ENCODE measurements at regions not wholly inside any gene's neighbourhood (a gene's known extent, or its start where the extent isn't known, plus 50 kb on each side); places are given as distances from the start of the nearest gene placed in this dataset.

DNA sequence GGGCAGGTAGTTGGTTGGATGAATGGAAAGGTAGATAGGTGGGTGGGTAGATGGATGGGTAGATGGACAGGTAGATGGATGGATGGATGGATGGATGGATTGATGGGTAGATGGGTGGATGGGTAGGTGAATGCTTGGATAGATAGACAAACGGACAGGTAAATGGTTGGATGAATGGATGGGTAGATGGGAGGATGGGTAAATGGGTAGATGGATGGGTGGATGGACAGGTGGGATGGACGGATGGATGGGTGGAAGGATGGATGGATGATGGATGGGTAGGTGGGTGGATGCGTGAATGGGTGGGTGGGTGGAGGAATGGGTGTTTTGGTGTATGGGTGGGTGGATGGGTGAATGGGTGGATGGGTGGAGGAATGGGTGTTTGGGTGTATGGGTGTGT, 50.1 kb upstream of the ASAP2 start:
- CTCF ChIA-PET = no interaction called here
- Histone ChIP-seq H3K36me3 (ENCODE audit: insufficient read depth, low read length, poor library complexity, severe bottlenecking) (no peaks in the 10 kb centered on the region), H3K4me3 (ENCODE audit: low read depth, low read length, poor library complexity, severe bottlenecking) (no peak overlapping the region), H3K27ac (ENCODE audit: low read depth, low read length, poor library complexity, severe bottlenecking) (no peak overlapping the region), H3K9me3 (ENCODE audit: low read depth, low read length, poor library complexity, severe bottlenecking) (no peaks in the 10 kb centered on the region), H3K27me3 (replicated peaks; ENCODE audit: insufficient read depth, low read depth, low read length, poor library complexity) (no peaks in the 10 kb centered on the region), H3K4me1 (ENCODE audit: insufficient read depth, low read length, poor library complexity, severe bottlenecking) (peaks cover 7% of the 10 kb centered on the region)
- POLR2A ChIA-PET (ENCODE audit: low non-redundant PET) = no interaction called here
- TF ChIP-seq, protein P1, sequence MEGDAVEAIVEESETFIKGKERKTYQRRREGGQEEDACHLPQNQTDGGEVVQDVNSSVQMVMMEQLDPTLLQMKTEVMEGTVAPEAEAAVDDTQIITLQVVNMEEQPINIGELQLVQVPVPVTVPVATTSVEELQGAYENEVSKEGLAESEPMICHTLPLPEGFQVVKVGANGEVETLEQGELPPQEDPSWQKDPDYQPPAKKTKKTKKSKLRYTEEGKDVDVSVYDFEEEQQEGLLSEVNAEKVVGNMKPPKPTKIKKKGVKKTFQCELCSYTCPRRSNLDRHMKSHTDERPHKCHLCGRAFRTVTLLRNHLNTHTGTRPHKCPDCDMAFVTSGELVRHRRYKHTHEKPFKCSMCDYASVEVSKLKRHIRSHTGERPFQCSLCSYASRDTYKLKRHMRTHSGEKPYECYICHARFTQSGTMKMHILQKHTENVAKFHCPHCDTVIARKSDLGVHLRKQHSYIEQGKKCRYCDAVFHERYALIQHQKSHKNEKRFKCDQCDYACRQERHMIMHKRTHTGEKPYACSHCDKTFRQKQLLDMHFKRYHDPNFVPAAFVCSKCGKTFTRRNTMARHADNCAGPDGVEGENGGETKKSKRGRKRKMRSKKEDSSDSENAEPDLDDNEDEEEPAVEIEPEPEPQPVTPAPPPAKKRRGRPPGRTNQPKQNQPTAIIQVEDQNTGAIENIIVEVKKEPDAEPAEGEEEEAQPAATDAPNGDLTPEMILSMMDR (conservative IDR thresholded peaks at IDR 0.05; ENCODE audit: low read depth, low read length) = no peak
- no peak for TF ChIP-seq EZH2 (IDR thresholded peaks at IDR 0.05; ENCODE audit: borderline replicate concordance, low read depth, low read length, poor library complexity, severe bottlenecking)
- no TSS peak for BruUV-seq (replicated peaks)
- intact Hi-C loops (cut with micrococcal nuclease; ENCODE audit: unreplicated experiment) = no loop called here
- DNase-seq (ENCODE audit: low spot score) = no peak

DNA sequence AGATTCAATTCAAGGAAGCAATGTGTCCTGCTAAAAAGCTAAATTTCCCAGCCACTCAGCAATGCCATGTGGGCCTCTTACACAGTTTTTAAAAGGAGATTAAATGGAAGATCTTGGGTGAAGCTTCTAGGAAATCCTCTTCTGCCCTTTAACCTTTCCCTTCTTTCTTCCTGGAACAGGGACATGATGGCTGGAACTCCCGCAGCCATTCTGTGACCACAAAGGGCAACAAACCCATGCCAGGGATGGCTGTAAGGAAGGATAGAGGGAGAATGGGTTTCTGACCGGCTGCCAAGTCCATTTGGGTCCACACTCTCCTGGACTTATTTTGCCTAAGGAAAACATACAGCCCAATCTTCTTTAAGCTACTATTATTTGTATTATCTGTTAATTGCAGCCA, 52.6 kb upstream of the ASAP2 start:
- TF ChIP-seq, protein P1 (conservative IDR thresholded peaks at IDR 0.05; ENCODE audit: low read depth, low read length) = no peak
- TF ChIP-seq EZH2 (IDR thresholded peaks at IDR 0.05; ENCODE audit: borderline replicate concordance, low read depth, low read length, poor library complexity, severe bottlenecking) = no peak
- no peaks in the 10 kb centered on the region for H3K9me3 ChIP-seq (ENCODE audit: low read depth, low read length, poor library complexity, severe bottlenecking)
- H3K27ac ChIP-seq (ENCODE audit: low read depth, low read length, poor library complexity, severe bottlenecking) = no peak overlapping the region
- no peaks in the 10 kb centered on the region for H3K27me3 ChIP-seq (replicated peaks; ENCODE audit: insufficient read depth, low read depth, low read length, poor library complexity)
- POLR2A ChIA-PET (ENCODE audit: low non-redundant PET) = no interaction called here
- no peak for DNase-seq (ENCODE audit: low spot score)
- intact Hi-C loops (cut with micrococcal nuclease; ENCODE audit: unreplicated experiment) = no loop called here
- CTCF ChIA-PET = no interaction called here
- H3K4me3 ChIP-seq (ENCODE audit: low read depth, low read length, poor library complexity, severe bottlenecking) = no peak overlapping the region
- H3K4me1 ChIP-seq (ENCODE audit: insufficient read depth, low read length, poor library complexity, severe bottlenecking) = peaks cover 7% of the 10 kb centered on the region
- BruUV-seq (replicated peaks) = no TSS peak
- H3K36me3 ChIP-seq (ENCODE audit: insufficient read depth, low read length, poor library complexity, severe bottlenecking) = no peaks in the 10 kb centered on the region

DNA sequence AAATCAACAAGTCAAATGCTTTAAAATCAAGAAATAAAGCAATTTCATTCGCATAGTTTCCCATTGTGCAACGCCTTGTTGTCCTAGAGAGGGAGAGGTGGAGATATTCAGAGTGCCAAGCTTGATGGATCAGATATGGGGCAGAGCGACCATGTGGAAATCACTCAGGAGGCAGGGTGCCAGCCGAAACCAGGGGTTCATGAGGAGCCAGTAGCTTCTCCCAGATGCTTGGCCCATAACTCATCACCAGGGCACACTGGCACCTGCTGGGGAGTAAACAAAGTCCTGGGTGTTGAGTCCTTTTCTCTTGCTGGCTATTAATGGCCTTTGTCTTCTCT, 53.0 kb upstream of the ASAP2 start:
- BruUV-seq (replicated peaks) = no TSS peak
- H3K27me3 ChIP-seq (replicated peaks; ENCODE audit: insufficient read depth, low read depth, low read length, poor library complexity) = no peaks in the 10 kb centered on the region
- peaks cover 7% of the 10 kb centered on the region for H3K4me1 ChIP-seq (ENCODE audit: insufficient read depth, low read length, poor library complexity, severe bottlenecking)
- ChIA-PET POLR2A (ENCODE audit: low non-redundant PET) (no interaction called here), CTCF (no interaction called here)
- no peak for TF ChIP-seq EZH2 (IDR thresholded peaks at IDR 0.05; ENCODE audit: borderline replicate concordance, low read depth, low read length, poor library complexity, severe bottlenecking)
- TF ChIP-seq, protein P1 (conservative IDR thresholded peaks at IDR 0.05; ENCODE audit: low read depth, low read length) = no peak
- H3K4me3 ChIP-seq (ENCODE audit: low read depth, low read length, poor library complexity, severe bottlenecking) = no peak overlapping the region
- intact Hi-C loops (cut with micrococcal nuclease; ENCODE audit: unreplicated experiment) = no loop called here
- no peak for DNase-seq (ENCODE audit: low spot score)
- H3K9me3 ChIP-seq (ENCODE audit: low read depth, low read length, poor library complexity, severe bottlenecking) = no peaks in the 10 kb centered on the region
- H3K36me3 ChIP-seq (ENCODE audit: insufficient read depth, low read length, poor library complexity, severe bottlenecking) = no peaks in the 10 kb centered on the region
- H3K27ac ChIP-seq (ENCODE audit: low read depth, low read length, poor library complexity, severe bottlenecking) = no peak overlapping the region
